Suprapubic skin (tissue), 4 donors: ENCODE measurements at regions not wholly inside any gene's neighbourhood (a gene's known extent, or its start where the extent isn't known, plus 50 kb on each side); places are given as distances from the start of the nearest gene placed in this dataset.
"Not testable (repeated sequence)": the region's sequence is repeated elsewhere in the genome, so short reads cannot be mapped to it uniquely, and the experiment has no call there.

Source experiments
- DNase-seq, 2 donors: peaks; one replicate each; pipeline ENCODE4 v3.0.0-alpha.2; 2019; ENCODE audit warnings: low spot score in 2 of 2
- H3K27ac ChIP-seq: fragments of 200-600 bp; sonication (generic); one replicate; pipeline ENCODE4 v1.5.1; 2019
- H3K27me3 ChIP-seq: fragments of 200-600 bp; sonication (generic); one replicate; pipeline ENCODE4 v1.5.1; 2019
- H3K36me3 ChIP-seq: fragments of 200-600 bp; sonication (generic); one replicate; pipeline ENCODE4 v1.5.1; 2019
- H3K4me1 ChIP-seq: fragments of 200-600 bp; sonication (generic); one replicate; pipeline ENCODE4 v1.5.1; 2019
- H3K4me3 ChIP-seq: fragments of 200-600 bp; sonication (generic); one replicate; pipeline ENCODE4 v1.5.1; 2019; ENCODE audit warnings: mild to moderate bottlenecking
- H3K9me3 ChIP-seq: fragments of 200-600 bp; sonication (generic); one replicate; pipeline ENCODE4 v1.5.1; 2019
- WGBS: methylation state at CpG from one replicate; pipeline ENCODE4 v1.1.5; 2018; 5-methylcytosine and 5-hydroxymethylcytosine counted together

GRCh38 chr4:49270435-49270834 lies 284.4 kb downstream of the CWH43 start:
- peak in 1 of 2 donors; percentile 55 for DNase-seq
- H3K36me3 ChIP-seq, H3K4me1 ChIP-seq, H3K9me3 ChIP-seq, H3K27me3 ChIP-seq, H3K27ac ChIP-seq, H3K4me3 ChIP-seq: not testable (repeated sequence)
- WGBS = no CpG with 5 or more reads among the region's 28 CpGs

- 66% methylated on average over 9 of the region's 21 CpGs for WGBS
- H3K9me3 ChIP-seq, H3K27ac ChIP-seq, H3K4me3 ChIP-seq, H3K36me3 ChIP-seq, H3K4me1 ChIP-seq, H3K27me3 ChIP-seq: not testable (repeated sequence)
- peak in 1 of 2 donors; percentile 72 for DNase-seq
Observed at GRCh38 chr4:49270912-49271311, 284.8 kb downstream of the CWH43 start.

DNA sequence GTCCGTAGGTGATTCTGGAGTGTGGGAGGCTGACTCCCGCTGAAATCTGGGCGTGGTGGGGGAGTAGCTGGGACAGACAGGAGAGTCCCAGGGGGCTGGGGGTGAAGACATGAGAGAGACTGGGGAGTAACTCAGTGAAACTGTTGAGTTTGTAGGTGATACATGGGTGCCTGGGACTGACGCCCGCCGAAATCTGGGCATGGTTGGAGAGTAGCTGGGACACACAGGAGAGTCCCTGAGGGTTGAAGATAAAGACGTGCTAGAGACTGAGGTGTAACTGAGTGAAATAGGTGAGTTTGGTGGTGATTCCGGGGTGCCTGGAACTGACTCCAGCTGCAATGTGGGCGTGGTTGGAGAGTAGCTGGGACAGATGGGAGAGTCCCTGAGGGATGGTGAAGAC lies 299.8 kb downstream of the CWH43 start:
- peak in 1 of 2 donors; percentile 80 for DNase-seq
- H3K36me3 ChIP-seq, H3K27ac ChIP-seq, H3K27me3 ChIP-seq, H3K4me1 ChIP-seq, H3K4me3 ChIP-seq, H3K9me3 ChIP-seq: not testable (repeated sequence)
- 91% methylated on average over 5 of the region's 9 CpGs for WGBS

GRCh38 chr4:49286926-49287745 lies 301.1 kb downstream of the CWH43 start:
- H3K9me3 ChIP-seq, H3K27ac ChIP-seq: not testable (repeated sequence)
- WGBS = 83% methylated on average over 15 of the region's 15 CpGs

DNA sequence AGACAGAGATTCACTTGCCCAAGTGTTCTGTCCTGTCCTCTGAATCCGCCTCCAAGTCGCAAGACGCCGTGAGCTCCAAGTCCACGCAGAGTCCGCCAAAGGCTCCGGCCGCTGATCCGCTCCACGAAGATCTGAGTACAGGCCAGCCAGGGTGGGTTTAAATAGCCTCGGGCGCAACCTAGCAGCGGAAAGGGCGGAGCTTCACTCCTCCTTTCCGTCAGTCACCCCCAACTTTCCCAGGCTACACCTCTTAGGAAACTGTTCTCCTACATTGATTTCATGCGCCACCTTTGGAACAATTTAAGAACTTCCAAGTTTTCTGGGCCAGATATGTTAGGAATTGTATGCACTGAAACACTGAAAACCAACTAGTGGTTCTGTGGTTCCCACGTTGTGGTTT lies 301.8 kb downstream of the CWH43 start:
- not testable (repeated sequence) for H3K4me1 ChIP-seq, H3K27me3 ChIP-seq, H3K36me3 ChIP-seq, H3K27ac ChIP-seq, H3K9me3 ChIP-seq, H3K4me3 ChIP-seq
- WGBS = 86% methylated on average over 17 of the region's 17 CpGs
- DNase-seq = peak in 1 of 2 donors; percentile 95

More at GRCh38 chr4:49286926-49287745, 301.1 kb downstream of the CWH43 start:
- H3K4me1 ChIP-seq, H3K4me3 ChIP-seq, H3K27me3 ChIP-seq, H3K36me3 ChIP-seq: not testable (repeated sequence)
- peak in 1 of 2 donors; percentile 91 for DNase-seq

DNA sequence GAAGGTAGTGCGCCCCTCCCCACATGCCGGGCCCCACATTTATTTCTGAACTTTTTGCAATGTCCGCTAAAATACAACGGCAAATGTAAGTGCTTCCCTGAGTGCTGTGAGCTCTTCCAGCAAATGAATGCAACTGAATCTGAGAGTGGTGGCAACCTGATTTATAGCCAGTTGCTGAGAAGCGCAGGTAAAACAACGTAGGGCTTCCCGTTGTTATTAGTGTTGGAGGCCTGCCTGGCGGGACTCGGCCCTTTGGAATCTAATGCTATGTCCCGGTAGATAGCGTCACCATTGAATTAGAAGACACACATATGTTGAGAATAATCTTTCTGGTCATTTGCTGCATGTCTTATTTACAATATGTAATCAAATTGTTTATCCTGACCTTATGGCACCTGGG lies 302.7 kb downstream of the CWH43 start:
- WGBS = 92% methylated on average over 11 of the region's 11 CpGs
- not testable (repeated sequence) for H3K36me3 ChIP-seq, H3K4me3 ChIP-seq, H3K27me3 ChIP-seq, H3K4me1 ChIP-seq, H3K27ac ChIP-seq, H3K9me3 ChIP-seq
- peak in 1 of 2 donors; percentile 89 for DNase-seq

GRCh38 chr4:49314815-49315214 lies 328.7 kb downstream of the CWH43 start:
- H3K27me3 ChIP-seq, H3K27ac ChIP-seq, H3K4me3 ChIP-seq, H3K9me3 ChIP-seq, H3K36me3 ChIP-seq, H3K4me1 ChIP-seq, DNase-seq: not testable (repeated sequence)
- WGBS = 73% methylated on average over 10 of the region's 18 CpGs

GRCh38 chr4:49320725-49321410 lies 334.8 kb downstream of the CWH43 start:
- not testable (repeated sequence) for H3K4me3 ChIP-seq, H3K27me3 ChIP-seq, DNase-seq, H3K36me3 ChIP-seq, H3K9me3 ChIP-seq, H3K27ac ChIP-seq, H3K4me1 ChIP-seq
- 77% methylated on average over 14 of the region's 24 CpGs for WGBS

DNA sequence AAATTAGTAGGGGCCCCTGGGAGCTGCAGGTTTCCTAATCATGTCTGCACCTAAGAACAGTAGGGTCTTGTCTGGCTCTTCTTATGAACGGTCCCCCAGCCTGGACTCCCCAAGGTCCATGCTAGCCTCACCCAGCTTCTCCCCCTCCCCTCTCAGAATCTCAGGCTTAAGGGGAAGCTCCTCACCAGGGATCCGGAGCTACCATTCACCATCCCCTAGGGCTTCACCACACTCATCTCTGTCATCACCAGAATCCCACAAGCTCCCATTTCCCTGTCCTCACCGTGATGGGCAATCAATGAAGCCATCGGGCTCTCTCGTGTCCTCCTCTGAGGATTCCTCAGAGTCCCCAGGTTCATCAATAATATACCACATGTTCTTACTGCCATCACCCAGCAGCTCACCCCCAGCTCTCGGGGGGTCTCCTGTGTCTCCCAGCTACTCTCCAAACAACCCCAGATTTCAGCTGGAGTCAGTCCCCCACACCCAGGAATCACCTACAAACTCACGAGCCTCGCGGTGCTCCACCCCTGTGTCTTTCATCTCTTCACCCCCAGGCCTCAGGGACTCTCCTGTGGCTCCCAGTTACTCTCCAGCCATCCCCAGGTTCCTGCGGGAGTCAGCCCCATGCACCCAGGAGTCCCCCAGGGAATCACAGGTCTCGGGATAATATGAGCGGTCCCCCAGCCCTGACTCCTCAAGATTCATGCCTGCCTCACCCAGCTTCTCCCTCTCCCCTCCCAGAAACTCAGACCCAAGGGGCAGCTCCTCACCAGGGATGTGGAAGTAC lies 335.6 kb downstream of the CWH43 start:
- H3K27me3 ChIP-seq, H3K36me3 ChIP-seq, H3K9me3 ChIP-seq, H3K4me1 ChIP-seq, H3K4me3 ChIP-seq, DNase-seq, H3K27ac ChIP-seq: not testable (repeated sequence)
- WGBS = 88% methylated on average over 12 of the region's 12 CpGs

DNA sequence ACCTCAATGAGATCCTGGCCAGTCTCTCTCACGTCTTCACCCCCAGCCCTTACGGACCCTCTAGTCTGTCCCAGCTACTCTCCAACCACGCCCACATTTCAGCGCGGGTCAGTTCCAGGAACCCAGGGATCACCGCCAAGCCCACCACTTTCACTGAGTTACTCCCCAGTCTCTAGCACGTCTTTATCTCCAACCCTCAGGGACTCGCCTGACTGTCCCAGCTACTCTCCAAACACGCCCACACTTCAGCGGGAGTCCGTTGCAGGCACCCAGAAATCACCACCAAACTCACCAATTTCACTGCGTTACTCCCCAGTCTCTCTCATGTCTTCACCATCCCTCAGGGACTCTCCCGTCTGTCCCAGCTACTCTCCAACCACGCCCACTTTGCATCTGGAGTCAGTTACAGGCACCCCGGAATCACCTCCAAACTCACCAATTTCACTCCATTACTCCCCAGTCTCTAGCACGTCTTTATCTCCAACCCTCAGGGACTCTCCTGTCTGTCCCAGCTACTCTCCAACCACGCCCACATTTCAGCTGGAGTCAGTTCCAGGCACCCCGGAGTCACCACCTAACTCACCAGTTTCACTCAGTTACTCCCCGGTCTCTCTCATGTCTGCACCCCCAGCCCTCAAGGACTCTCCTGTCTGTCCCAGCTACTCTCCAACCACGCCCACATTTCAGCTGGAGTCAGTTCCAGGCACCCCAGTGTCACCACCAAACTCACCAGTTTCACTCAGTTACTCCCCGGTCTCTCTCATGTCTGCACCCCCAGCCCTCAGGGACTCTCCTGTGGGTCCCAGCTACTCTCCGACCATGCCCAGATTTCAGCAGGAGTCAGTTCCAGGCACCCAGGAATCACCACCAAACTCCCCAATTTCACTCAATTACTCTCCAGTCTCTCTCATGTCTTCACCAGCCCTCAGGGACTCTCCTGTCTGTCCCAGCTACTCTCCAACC lies 336.8 kb downstream of the CWH43 start:
- not testable (repeated sequence) for H3K4me3 ChIP-seq, H3K9me3 ChIP-seq, H3K27me3 ChIP-seq, DNase-seq, H3K4me1 ChIP-seq, H3K27ac ChIP-seq, H3K36me3 ChIP-seq
- 81% methylated on average over 22 of the region's 22 CpGs for WGBS

- WGBS = 93% methylated on average over 2 of the region's 10 CpGs
- not testable (repeated sequence) for H3K27ac ChIP-seq, H3K4me3 ChIP-seq, H3K36me3 ChIP-seq, H3K27me3 ChIP-seq, H3K4me1 ChIP-seq, H3K9me3 ChIP-seq
- DNase-seq = peak in 1 of 2 donors; percentile 80
Observed at GRCh38 chr4:49323573-49323940, 337.5 kb downstream of the CWH43 start.
